ENCODE measurements at regions not wholly inside any gene's neighbourhood (a gene's known extent, or its start where the extent isn't known, plus 50 kb on each side); places are given as distances from the start of the nearest gene placed in this dataset.
A peak's percentile ranks its signal among the peaks of the same experiment; 100 is the strongest.

GRCh38 chr2:6352906-6353515, 512.7 kb downstream of the CMPK2 start:
- TF ChIP-seq, protein P1, sequence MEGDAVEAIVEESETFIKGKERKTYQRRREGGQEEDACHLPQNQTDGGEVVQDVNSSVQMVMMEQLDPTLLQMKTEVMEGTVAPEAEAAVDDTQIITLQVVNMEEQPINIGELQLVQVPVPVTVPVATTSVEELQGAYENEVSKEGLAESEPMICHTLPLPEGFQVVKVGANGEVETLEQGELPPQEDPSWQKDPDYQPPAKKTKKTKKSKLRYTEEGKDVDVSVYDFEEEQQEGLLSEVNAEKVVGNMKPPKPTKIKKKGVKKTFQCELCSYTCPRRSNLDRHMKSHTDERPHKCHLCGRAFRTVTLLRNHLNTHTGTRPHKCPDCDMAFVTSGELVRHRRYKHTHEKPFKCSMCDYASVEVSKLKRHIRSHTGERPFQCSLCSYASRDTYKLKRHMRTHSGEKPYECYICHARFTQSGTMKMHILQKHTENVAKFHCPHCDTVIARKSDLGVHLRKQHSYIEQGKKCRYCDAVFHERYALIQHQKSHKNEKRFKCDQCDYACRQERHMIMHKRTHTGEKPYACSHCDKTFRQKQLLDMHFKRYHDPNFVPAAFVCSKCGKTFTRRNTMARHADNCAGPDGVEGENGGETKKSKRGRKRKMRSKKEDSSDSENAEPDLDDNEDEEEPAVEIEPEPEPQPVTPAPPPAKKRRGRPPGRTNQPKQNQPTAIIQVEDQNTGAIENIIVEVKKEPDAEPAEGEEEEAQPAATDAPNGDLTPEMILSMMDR (IDR thresholded peaks at IDR 0.05; ENCODE audit: low read depth, low read length, missing control alignments) = peak; percentile 20
- H3K4me3 ChIP-seq (ENCODE audit: low read depth, low read length) = no peak overlapping the region
- no peak for DNase-seq (ENCODE audit: low read depth)

GRCh38 chr2:6353669-6354068, 512.0 kb downstream of the CMPK2 start:
- TF ChIP-seq, protein P1 (IDR thresholded peaks at IDR 0.05; ENCODE audit: low read depth, low read length, missing control alignments) = no peak
- no peak overlapping the region for H3K4me3 ChIP-seq (ENCODE audit: low read depth, low read length)
- DNase-seq (ENCODE audit: low read depth) = peak; percentile 49

DNA sequence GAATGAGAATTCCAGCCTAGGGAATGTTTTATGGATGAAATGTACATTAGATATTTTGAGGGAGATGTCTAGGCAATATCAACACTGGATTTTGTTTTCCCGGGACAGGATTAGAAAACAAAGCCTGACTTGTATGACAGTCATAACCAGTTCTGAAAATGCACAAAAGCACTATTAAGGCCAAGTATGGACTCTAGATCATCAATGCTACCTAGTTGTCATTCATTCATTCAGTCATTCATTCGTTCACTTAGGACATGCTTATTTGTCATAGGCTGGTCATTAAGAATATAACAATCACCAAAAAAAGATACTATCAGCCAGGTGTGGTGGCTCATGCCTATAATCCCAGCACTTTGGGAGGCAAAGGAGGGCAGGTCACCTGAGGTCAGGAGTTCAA, 511.2 kb downstream of the CMPK2 start:
- TF ChIP-seq, protein P1 (IDR thresholded peaks at IDR 0.05; ENCODE audit: low read depth, low read length, missing control alignments) = no peak
- no peak overlapping the region for H3K4me3 ChIP-seq (ENCODE audit: low read depth, low read length)
- no peak for DNase-seq (ENCODE audit: low read depth)

DNA sequence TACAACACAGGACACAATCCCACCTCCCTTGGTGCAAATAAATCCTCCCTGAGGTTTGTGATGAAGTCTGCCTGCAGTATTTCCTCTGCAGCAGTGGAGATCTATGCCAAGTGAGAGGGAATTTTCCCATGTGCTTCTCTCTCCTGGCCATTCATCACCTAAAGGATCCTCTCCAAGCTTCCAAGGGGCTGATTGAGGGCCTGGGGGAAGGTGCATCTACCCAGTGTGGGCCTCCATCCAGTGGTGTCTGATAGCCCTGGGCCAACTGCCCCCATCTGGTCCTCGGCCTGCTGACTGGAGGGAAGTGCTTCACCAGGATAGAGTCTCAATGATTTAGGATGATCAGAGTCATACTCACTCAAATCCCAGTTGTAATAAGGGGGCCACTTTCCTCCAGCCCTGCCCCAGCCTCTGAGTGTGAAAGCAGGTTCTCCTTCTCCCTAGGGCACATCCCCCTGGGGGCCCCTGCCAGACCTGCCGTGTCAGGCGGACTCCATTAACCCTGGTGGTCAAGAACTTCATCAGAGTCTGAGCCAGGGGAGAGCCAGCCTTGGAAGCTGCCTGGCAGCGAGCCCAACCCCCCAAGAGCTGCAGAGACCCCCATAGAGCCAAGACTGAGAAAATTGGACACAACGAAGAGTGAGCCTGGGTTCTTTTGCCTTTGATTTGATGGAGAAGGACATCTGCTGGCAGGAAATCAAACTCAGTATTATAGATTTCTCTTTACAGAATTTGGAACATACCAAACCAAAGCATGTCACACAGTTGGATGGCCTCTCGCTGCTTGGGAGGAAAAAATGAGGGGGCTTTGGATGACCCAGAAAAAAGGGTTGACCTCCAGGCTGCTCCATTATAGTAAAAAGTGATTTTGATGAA, 509.6 kb downstream of the CMPK2 start:
- TF ChIP-seq, protein P1 (IDR thresholded peaks at IDR 0.05; ENCODE audit: low read depth, low read length, missing control alignments) = peak; percentile 4
- H3K4me3 ChIP-seq (ENCODE audit: low read depth, low read length) = no peak overlapping the region
- DNase-seq (ENCODE audit: low read depth) = no peak

- TF ChIP-seq, protein P1 (IDR thresholded peaks at IDR 0.05; ENCODE audit: low read depth, low read length, missing control alignments) = no peak
- H3K4me3 ChIP-seq (ENCODE audit: low read depth, low read length) = no peak overlapping the region
- no peak for DNase-seq (ENCODE audit: low read depth)
These were observed 507.2 kb downstream of the CMPK2 start for GRCh38 chr2:6358546-6358945.

GRCh38 chr2:6358985-6359384, 506.7 kb downstream of the CMPK2 start:
- TF ChIP-seq, protein P1 (IDR thresholded peaks at IDR 0.05; ENCODE audit: low read depth, low read length, missing control alignments) = no peak
- no peak for DNase-seq (ENCODE audit: low read depth)
- no peak overlapping the region for H3K4me3 ChIP-seq (ENCODE audit: low read depth, low read length)

All from GM12864 (cell line).